Liver (tissue), 3 donors: ENCODE measurements at regions not wholly inside any gene's neighbourhood (a gene's known extent, or its start where the extent isn't known, plus 50 kb on each side); places are given as distances from the start of the nearest gene placed in this dataset.

ENCODE experiments used
- GABPA ChIP-seq, 2 donors: IDR thresholded peaks in 1 of 2; conservative IDR thresholded peaks in 1 of 2; 2 replicates each; pipeline ENCODE4 v1.6.1; 2016; ENCODE audit warnings: antibody characterized with exemption in 2 of 2, mild to moderate bottlenecking in 1 of 2, moderate library complexity in 1 of 2
- HNF4G ChIP-seq: IDR thresholded peaks from 2 replicates; pipeline ENCODE4 v1.6.1; 2016; ENCODE audit warnings: antibody characterized with exemption
- SP1 ChIP-seq: IDR thresholded peaks from 2 replicates; pipeline ENCODE4 v1.6.1; 2018; ENCODE audit warnings: antibody characterized with exemption, mild to moderate bottlenecking
- TAF1 ChIP-seq: conservative IDR thresholded peaks from 2 replicates; pipeline ENCODE4 v1.6.1; 2016; ENCODE audit warnings: antibody characterized with exemption, mild to moderate bottlenecking
- TF ChIP-seq, protein P1 (sequence below): fragments of 150-350 bp; IDR thresholded peaks from 2 replicates; pipeline ENCODE4 v1.5.1; 2017; ENCODE audit warnings: improper control_type of control experiment, low read depth, low read length; ENCODE audit not compliant: missing input control
- TF ChIP-seq, protein P2 (sequence below): IDR thresholded peaks from 2 replicates; pipeline ENCODE4 v1.6.1; 2016; ENCODE audit warnings: antibody characterized with exemption, mild to moderate bottlenecking
- TF ChIP-seq, protein P3 (sequence below): IDR thresholded peaks from 2 replicates; pipeline ENCODE4 v1.6.1; 2016; ENCODE audit warnings: antibody characterized with exemption
- donor health status: healthy.
- donor health status: healthy.

DNA sequence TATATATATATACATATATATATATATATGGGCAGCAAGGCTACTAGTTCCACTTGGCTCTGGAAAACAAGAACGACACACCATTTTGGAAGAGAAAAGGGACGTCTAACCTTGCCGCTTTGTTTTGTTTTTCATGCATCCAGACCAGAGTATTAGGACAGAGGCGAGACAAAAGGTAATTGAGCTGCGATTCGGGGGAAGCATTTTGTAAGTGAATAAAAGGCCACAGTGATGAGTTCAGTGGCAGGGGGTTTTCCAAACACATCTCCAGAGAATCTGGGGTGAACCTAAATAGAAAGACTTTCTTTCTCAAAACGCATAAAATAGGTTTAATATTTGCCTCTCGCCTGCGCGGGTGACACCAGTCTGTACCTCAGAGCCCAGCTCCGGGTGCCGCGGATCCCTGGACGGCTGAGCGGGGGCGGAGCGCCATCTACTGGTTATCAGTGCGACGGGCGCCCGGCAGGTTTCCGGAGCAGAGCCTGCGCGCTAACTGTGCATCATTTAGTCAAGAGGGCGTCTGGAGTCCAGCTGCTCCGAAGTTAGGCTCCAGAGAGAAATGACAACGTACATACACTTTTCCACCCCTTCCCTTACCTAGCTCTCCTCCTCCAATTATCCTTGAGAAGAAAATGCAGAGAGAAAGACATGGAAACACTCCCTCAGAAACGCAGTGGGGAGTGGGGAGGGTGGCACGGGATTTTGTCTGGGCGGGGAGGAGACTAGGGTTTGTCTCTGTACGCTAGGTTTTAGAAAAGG, 262.3 kb downstream of the TBC1D4 start:
- TF ChIP-seq, protein P1, sequence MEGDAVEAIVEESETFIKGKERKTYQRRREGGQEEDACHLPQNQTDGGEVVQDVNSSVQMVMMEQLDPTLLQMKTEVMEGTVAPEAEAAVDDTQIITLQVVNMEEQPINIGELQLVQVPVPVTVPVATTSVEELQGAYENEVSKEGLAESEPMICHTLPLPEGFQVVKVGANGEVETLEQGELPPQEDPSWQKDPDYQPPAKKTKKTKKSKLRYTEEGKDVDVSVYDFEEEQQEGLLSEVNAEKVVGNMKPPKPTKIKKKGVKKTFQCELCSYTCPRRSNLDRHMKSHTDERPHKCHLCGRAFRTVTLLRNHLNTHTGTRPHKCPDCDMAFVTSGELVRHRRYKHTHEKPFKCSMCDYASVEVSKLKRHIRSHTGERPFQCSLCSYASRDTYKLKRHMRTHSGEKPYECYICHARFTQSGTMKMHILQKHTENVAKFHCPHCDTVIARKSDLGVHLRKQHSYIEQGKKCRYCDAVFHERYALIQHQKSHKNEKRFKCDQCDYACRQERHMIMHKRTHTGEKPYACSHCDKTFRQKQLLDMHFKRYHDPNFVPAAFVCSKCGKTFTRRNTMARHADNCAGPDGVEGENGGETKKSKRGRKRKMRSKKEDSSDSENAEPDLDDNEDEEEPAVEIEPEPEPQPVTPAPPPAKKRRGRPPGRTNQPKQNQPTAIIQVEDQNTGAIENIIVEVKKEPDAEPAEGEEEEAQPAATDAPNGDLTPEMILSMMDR, result peak; percentile 94
- TF ChIP-seq GABPA (IDR thresholded peaks at IDR 0.05 in 1 of 2, conservative IDR thresholded peaks at IDR 0.05 in 1 of 2) (no peak), HNF4G (no peak), TAF1 (no peak), SP1 (no peak)
- TF ChIP-seq, protein P2, sequence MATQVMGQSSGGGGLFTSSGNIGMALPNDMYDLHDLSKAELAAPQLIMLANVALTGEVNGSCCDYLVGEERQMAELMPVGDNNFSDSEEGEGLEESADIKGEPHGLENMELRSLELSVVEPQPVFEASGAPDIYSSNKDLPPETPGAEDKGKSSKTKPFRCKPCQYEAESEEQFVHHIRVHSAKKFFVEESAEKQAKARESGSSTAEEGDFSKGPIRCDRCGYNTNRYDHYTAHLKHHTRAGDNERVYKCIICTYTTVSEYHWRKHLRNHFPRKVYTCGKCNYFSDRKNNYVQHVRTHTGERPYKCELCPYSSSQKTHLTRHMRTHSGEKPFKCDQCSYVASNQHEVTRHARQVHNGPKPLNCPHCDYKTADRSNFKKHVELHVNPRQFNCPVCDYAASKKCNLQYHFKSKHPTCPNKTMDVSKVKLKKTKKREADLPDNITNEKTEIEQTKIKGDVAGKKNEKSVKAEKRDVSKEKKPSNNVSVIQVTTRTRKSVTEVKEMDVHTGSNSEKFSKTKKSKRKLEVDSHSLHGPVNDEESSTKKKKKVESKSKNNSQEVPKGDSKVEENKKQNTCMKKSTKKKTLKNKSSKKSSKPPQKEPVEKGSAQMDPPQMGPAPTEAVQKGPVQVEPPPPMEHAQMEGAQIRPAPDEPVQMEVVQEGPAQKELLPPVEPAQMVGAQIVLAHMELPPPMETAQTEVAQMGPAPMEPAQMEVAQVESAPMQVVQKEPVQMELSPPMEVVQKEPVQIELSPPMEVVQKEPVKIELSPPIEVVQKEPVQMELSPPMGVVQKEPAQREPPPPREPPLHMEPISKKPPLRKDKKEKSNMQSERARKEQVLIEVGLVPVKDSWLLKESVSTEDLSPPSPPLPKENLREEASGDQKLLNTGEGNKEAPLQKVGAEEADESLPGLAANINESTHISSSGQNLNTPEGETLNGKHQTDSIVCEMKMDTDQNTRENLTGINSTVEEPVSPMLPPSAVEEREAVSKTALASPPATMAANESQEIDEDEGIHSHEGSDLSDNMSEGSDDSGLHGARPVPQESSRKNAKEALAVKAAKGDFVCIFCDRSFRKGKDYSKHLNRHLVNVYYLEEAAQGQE, result no peak
- TF ChIP-seq, protein P3, sequence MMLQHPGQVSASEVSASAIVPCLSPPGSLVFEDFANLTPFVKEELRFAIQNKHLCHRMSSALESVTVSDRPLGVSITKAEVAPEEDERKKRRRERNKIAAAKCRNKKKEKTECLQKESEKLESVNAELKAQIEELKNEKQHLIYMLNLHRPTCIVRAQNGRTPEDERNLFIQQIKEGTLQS, result no peak
